ENCODE measurements at regions not wholly inside any gene's neighbourhood (a gene's known extent, or its start where the extent isn't known, plus 50 kb on each side); places are given as distances from the start of the nearest gene placed in this dataset.

- Histone ChIP-seq H3K4me1 (ENCODE audit: control insufficient read depth in 1 of 2, insufficient read depth in 2 of 2, low read length in 2 of 2) (no peaks in the 10 kb centered on the region), H3K36me3 (replicated peaks in 1 of 2; ENCODE audit: control insufficient read depth in 1 of 2, insufficient read depth in 2 of 2, low read length in 2 of 2) (no peaks in the 10 kb centered on the region), H3K27ac (ENCODE audit: low read depth in 1 of 2, low read length in 2 of 2) (no peak overlapping the region), H3K4me2 (replicated peaks; ENCODE audit: extremely low read depth, low read length, poor library complexity, severe bottlenecking) (no peak overlapping the region), H3K9ac (ENCODE audit: insufficient read depth, low read length, poor library complexity, severe bottlenecking) (no peak overlapping the region), H3K4me3 (replicated peaks in 1 of 3; ENCODE audit: low read depth in 2 of 3, low read length in 3 of 3) (no peak overlapping the region), H3K9me3 (replicated peaks in 1 of 2; ENCODE audit: control insufficient read depth in 1 of 2, insufficient read depth in 1 of 2, low read length in 2 of 2) (no peaks in the 10 kb centered on the region), H3K27me3 (ENCODE audit: control insufficient read depth in 2 of 2, insufficient read depth in 2 of 2, low read length in 2 of 2) (no peaks in the 10 kb centered on the region), H4K20me1 (ENCODE audit: insufficient read depth, low read length) (no peaks in the 10 kb centered on the region), H2AFZ (ENCODE audit: insufficient read depth, low read depth, low read length, poor library complexity, severe bottlenecking) (no peak overlapping the region), H3K79me2 (ENCODE audit: insufficient read depth, low read length) (no peaks in the 10 kb centered on the region)
- no peak for TF ChIP-seq CTCF (IDR thresholded peaks at IDR 0.05)
- Mint-ChIP-seq H3K4me3 (no peak overlapping the region), H3K36me3 (no peaks in the 10 kb centered on the region), H3K4me1 (no peaks in the 10 kb centered on the region), H3K27ac (no peak overlapping the region), H3K9me3 (peaks cover 0 to 13% (median 7%) of the 10 kb centered on the region in 7 donors), H3K27me3 (ENCODE audit: low read depth in 3 of 3) (no peaks in the 10 kb centered on the region)
- DNase-seq: no peak
- no CpG with 5 or more reads among the region's 4 CpGs for WGBS (ENCODE audit: insufficient coverage)
- intact Hi-C loops (cut with micrococcal nuclease): no loop called here
Observed at GRCh38 chr5:124280079-124280478, 466.4 kb downstream of the ZNF608 start.

- H3K36me3 ChIP-seq (replicated peaks in 1 of 2; ENCODE audit: control insufficient read depth in 1 of 2, insufficient read depth in 2 of 2, low read length in 2 of 2): no peaks in the 10 kb centered on the region
- no peak overlapping the region for H3K4me3 ChIP-seq (replicated peaks in 1 of 3; ENCODE audit: low read depth in 2 of 3, low read length in 3 of 3)
- no peaks in the 10 kb centered on the region for H4K20me1 ChIP-seq (ENCODE audit: insufficient read depth, low read length)
- TF ChIP-seq CTCF (IDR thresholded peaks at IDR 0.05): no peak
- Mint-ChIP-seq H3K27me3 (ENCODE audit: low read depth in 3 of 3) (no peaks in the 10 kb centered on the region), H3K9me3 (peaks cover 0 to 13% (median 7%) of the 10 kb centered on the region in 7 donors), H3K4me3 (no peak overlapping the region), H3K4me1 (no peaks in the 10 kb centered on the region), H3K36me3 (no peaks in the 10 kb centered on the region), H3K27ac (no peak overlapping the region)
- 100% methylated on average over 2 of the region's 3 CpGs for WGBS (ENCODE audit: insufficient coverage)
- no peaks in the 10 kb centered on the region for H3K79me2 ChIP-seq (ENCODE audit: insufficient read depth, low read length)
- H3K4me2 ChIP-seq (replicated peaks; ENCODE audit: extremely low read depth, low read length, poor library complexity, severe bottlenecking): no peak overlapping the region
- DNase-seq: no peak
- H3K27me3 ChIP-seq (ENCODE audit: control insufficient read depth in 2 of 2, insufficient read depth in 2 of 2, low read length in 2 of 2): no peaks in the 10 kb centered on the region
- no peaks in the 10 kb centered on the region for H3K9me3 ChIP-seq (replicated peaks in 1 of 2; ENCODE audit: control insufficient read depth in 1 of 2, insufficient read depth in 1 of 2, low read length in 2 of 2)
- intact Hi-C loops (cut with micrococcal nuclease): no loop called here
- H3K27ac ChIP-seq (ENCODE audit: low read depth in 1 of 2, low read length in 2 of 2): no peak overlapping the region
- no peaks in the 10 kb centered on the region for H3K4me1 ChIP-seq (ENCODE audit: control insufficient read depth in 1 of 2, insufficient read depth in 2 of 2, low read length in 2 of 2)
- no peak overlapping the region for H3K9ac ChIP-seq (ENCODE audit: insufficient read depth, low read length, poor library complexity, severe bottlenecking)
- no peak overlapping the region for H2AFZ ChIP-seq (ENCODE audit: insufficient read depth, low read depth, low read length, poor library complexity, severe bottlenecking)
Observed at GRCh38 chr5:124279146-124279876, 467.1 kb downstream of the ZNF608 start.

Measured in CD14-positive monocyte (primary cell).